Fibroblast of pulmonary artery (primary cell): ENCODE measurements at regions not wholly inside any gene's neighbourhood (a gene's known extent, or its start where the extent isn't known, plus 50 kb on each side); places are given as distances from the start of the nearest gene placed in this dataset.

ENCODE experiments used
- DNase-seq: peaks from one replicate; pipeline ENCODE4 v3.0.0-alpha.2; 2010; ENCODE audit warnings: low read depth
- H3K4me3 ChIP-seq: replicated peaks from 2 replicates; pipeline ENCODE4 v1.5.1; 2011; ENCODE audit warnings: low read depth, mild to moderate bottlenecking, control low read depth, low read length, moderate library complexity
- CTCF ChIP-seq: IDR thresholded peaks from 2 replicates; pipeline ENCODE4 v1.5.1; 2011; ENCODE audit warnings: mild to moderate bottlenecking, control low read depth, low read length, inconsistent platforms; ENCODE audit errors: missing control alignments

DNA sequence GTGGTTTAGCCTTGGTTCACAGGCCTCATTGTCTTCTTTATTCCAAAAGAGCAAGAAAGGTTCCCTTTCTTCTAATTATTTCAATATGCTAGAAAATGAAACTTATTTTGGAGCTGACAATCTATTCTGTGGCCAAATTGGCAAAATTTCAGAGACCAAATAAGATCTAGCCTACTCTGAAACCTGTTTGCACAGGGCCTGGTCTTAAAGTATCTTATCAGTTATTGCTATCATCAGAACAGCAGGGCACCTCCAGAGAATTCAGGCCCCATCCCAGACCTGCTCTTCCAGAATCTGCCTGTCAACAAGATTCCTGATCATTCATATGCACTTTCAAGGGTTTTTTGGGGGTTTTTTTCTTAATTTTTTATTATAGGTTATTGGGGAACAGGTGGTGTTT lies 198.7 kb downstream of the ANAPC1 start:
- no peak for TF ChIP-seq CTCF
- H3K4me3 ChIP-seq, result no peak overlapping the region
- no peak for DNase-seq

DNA sequence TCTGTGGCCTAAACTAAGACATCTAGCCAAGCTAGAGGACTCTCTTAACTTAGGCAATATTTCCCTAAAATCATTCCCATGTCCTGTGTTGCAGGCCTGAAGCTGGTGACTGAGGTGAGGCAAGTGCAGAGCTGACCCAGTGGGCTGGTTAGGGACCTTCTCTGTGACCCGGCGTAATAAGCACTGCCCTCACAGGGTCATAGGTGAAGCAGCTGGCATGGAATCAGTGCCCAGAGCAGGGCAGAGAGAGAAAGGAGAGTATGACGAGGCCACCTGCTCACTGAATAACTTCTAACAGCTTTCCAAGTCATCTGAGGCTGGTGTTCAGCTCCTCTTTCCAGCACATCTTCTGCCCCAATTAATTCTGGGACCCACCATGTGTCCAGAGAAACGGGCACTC lies 197.0 kb downstream of the ANAPC1 start:
- TF ChIP-seq CTCF, result no peak
- no peak for DNase-seq
- H3K4me3 ChIP-seq, result no peak overlapping the region

DNA sequence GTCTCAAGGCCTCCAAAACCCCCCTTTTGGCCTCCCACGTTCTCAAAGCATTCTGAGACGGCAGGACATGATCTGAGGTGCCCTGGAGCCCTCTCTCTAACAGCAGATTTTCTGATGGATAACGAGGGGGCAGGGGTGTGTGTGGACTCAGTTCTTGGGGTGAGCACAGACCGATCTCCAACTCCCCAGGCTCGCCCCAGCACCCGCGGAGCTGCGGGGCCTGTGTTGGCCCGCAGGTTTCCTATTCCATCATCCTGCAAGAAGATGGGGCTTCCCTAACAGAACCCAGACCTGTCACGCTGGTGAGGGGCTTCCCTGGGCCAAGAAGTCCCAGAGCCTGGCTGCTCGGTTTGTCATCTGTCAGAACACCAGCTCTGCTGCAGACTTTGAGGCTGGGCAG lies 196.1 kb downstream of the ANAPC1 start:
- H3K4me3 ChIP-seq, result no peak overlapping the region
- no peak for DNase-seq
- no peak for TF ChIP-seq CTCF

DNA sequence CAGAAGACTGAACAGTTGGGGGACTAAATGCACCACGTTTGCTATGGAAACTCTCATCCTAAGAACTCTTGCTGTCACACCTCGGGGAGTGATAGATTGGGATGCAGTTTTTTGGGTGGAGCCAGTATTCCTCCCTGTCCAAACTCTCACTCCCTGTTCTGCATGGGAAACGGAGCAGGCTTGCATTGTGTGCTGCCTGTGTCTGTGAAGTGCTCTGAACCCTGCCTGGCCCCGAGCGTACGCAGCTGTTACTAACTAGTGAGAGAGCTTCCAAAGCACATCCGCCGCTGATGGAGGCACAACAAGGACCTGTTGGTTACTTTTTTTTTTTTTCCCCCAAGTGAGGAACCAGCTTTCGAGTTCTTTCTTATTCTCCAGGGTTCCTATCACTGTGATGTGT lies 195.5 kb downstream of the ANAPC1 start:
- DNase-seq, result no peak
- no peak overlapping the region for H3K4me3 ChIP-seq
- no peak for TF ChIP-seq CTCF

DNA sequence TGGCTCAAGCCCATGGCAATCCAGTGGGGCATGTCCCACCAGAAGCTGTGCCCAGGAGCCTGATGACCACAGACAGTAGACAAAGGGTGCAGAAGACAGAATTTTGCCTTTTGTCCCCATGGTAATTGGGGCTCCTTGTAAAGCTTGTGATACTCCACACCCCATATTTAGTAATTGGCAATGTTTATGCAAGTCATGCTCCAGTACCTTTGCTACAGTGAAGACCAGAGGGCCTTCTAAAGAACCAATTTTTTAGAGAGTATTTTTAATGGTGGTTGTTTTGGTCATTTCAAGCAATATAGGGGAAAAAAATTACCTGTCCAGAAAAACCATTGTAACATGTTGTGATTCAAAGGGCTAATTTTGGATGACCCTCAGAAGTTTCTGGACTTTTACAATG lies 194.8 kb downstream of the ANAPC1 start:
- no peak for DNase-seq
- H3K4me3 ChIP-seq, result no peak overlapping the region
- TF ChIP-seq CTCF, result no peak

- DNase-seq, result no peak
- no peak for TF ChIP-seq CTCF
- no peak overlapping the region for H3K4me3 ChIP-seq
Measured at GRCh38 chr2:111689941-111690340, 194.1 kb downstream of the ANAPC1 start.

GRCh38 chr2:111691164-111691875 lies 192.7 kb downstream of the ANAPC1 start:
- no peak for TF ChIP-seq CTCF
- H3K4me3 ChIP-seq, result no peak overlapping the region
- DNase-seq, result no peak
